ENCODE measurements at regions not wholly inside any gene's neighbourhood (a gene's known extent, or its start where the extent isn't known, plus 50 kb on each side); places are given as distances from the start of the nearest gene placed in this dataset.

DNA sequence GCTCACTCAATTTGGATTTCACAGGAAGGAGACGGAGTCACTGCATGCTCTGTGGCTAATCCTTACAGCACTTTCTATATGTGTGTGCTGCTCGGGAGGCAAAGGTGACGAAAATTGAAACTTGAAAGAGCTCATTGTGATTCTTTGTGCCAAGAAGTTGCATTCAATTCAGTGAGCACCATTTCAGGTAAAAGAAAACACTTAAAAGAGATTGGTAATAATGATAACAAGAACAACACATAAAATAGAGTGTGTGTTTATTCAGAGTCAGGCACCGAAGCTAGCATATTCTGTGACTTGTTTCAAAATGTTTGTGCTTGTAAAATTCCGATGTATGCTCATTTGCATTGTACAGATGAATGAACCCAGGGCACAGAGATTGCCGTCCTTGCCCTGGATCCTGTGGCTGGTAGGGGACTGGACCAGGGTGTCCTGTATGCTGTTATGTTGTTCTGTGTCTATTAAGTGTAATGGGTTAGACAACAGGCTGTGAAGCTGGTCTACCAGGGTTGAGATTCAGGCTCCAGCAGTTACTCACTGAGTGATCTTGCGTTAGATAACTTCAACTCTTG lies 193.3 kb upstream of the PROK2 start:
- no peak for DNase-seq (ENCODE audit: low read depth)
- TF ChIP-seq, protein P1, sequence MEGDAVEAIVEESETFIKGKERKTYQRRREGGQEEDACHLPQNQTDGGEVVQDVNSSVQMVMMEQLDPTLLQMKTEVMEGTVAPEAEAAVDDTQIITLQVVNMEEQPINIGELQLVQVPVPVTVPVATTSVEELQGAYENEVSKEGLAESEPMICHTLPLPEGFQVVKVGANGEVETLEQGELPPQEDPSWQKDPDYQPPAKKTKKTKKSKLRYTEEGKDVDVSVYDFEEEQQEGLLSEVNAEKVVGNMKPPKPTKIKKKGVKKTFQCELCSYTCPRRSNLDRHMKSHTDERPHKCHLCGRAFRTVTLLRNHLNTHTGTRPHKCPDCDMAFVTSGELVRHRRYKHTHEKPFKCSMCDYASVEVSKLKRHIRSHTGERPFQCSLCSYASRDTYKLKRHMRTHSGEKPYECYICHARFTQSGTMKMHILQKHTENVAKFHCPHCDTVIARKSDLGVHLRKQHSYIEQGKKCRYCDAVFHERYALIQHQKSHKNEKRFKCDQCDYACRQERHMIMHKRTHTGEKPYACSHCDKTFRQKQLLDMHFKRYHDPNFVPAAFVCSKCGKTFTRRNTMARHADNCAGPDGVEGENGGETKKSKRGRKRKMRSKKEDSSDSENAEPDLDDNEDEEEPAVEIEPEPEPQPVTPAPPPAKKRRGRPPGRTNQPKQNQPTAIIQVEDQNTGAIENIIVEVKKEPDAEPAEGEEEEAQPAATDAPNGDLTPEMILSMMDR (IDR thresholded peaks at IDR 0.05; ENCODE audit: low read length, missing control alignments): no peak
- no peak overlapping the region for H3K4me3 ChIP-seq (replicated peaks; ENCODE audit: low read depth, low read length)

DNA sequence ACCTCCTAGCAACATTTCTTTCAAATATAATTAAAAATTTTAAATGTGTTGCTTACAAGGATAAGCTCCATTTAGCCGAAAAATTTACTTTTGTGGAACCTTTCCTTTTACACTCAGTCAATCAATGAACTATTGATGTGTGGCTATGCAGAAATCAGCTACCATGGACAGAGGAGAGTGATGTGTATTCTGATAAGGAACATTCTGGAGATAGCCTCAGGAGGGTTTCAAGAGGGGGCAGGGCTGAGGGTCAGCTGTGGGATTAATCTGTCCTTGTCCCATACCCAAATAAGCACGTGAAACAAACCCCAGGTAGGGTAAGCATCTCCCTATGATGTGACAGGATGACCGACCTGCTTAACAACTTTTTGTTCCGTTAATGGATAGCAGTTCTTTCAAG lies 192.6 kb upstream of the PROK2 start:
- no peak for DNase-seq (ENCODE audit: low read depth)
- TF ChIP-seq, protein P1 (IDR thresholded peaks at IDR 0.05; ENCODE audit: low read length, missing control alignments): no peak
- H3K4me3 ChIP-seq (replicated peaks; ENCODE audit: low read depth, low read length): no peak overlapping the region

DNA sequence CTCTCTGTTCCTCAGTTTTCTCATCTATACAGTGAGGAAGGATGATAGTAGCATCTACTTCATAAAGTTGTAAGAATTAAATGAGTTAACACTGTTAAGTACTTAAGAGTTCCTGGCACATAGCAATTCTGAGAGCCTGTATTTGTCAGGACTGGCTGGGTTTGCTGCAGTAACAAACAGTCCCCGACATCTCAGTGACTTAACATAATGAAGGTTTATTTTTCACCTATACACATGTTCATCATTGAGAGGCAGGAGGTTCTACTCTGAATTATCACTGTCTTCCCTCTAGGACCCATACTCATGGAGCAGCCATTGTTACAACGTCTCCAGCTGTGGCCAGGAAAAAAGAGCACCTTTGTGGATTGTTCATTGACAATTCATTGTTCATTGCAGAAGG lies 190.6 kb upstream of the PROK2 start:
- TF ChIP-seq, protein P1 (IDR thresholded peaks at IDR 0.05; ENCODE audit: low read length, missing control alignments): no peak
- no peak for DNase-seq (ENCODE audit: low read depth)

GRCh38 chr3:71974786-71975185 lies 189.8 kb upstream of the PROK2 start:
- TF ChIP-seq, protein P1 (IDR thresholded peaks at IDR 0.05; ENCODE audit: low read length, missing control alignments): no peak
- no peak for DNase-seq (ENCODE audit: low read depth)
- H3K4me3 ChIP-seq (replicated peaks; ENCODE audit: low read depth, low read length): no peak overlapping the region

More for the DNA sequence above, 190.6 kb upstream of the PROK2 start:
- H3K4me3 ChIP-seq (replicated peaks; ENCODE audit: low read depth, low read length): no peak overlapping the region

GRCh38 chr3:71973274-71974030 lies 188.5 kb upstream of the PROK2 start:
- no peak for DNase-seq (ENCODE audit: low read depth)
- TF ChIP-seq, protein P1 (IDR thresholded peaks at IDR 0.05; ENCODE audit: low read length, missing control alignments): no peak
- no peak overlapping the region for H3K4me3 ChIP-seq (replicated peaks; ENCODE audit: low read depth, low read length)

DNA sequence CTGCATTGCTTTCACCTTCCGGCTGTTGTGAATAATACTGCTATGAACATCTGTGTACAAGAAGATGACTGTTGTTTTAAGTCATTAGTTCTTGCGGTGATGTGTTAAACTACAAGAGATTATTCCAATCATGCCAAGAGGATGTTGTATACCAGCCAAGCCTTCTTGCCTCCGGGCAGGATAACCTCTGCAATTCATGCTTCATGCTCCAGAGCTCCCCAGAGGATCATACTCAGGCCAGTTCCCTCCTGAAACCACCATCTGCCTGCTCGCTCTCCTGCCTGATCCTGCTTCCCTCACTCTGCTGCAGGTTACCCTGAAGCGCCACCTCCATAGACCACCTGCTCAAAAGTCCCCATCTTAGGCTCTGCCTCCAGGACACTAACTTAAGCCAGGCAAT lies 187.1 kb upstream of the PROK2 start:
- TF ChIP-seq, protein P1 (IDR thresholded peaks at IDR 0.05; ENCODE audit: low read length, missing control alignments): no peak
- H3K4me3 ChIP-seq (replicated peaks; ENCODE audit: low read depth, low read length): no peak overlapping the region
- no peak for DNase-seq (ENCODE audit: low read depth)

DNA sequence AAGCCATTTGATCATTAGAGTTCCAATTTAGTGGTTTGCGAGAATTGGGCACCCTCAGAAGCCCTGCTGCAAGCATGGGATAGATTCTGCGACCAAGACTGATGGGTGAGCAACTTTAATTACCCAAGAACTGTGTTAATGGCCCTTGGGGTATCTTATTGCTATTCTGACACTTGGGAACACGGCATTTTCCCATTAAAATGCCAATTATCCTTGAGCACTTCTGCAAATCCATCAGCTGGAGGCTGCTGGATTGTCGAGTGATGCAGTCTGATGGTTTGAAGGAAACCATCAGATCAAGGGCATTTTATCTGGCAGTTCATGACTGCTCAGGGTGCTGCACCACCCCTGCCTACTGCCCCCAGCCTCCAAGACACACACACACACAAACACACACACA lies 183.6 kb upstream of the PROK2 start:
- DNase-seq (ENCODE audit: low read depth): no peak
- no peak overlapping the region for H3K4me3 ChIP-seq (replicated peaks; ENCODE audit: low read depth, low read length)
- TF ChIP-seq, protein P1 (IDR thresholded peaks at IDR 0.05; ENCODE audit: low read length, missing control alignments): no peak

Measured in fibroblast of pulmonary artery (primary cell).